Central memory CD8-positive, alpha-beta T cell (primary cell): ENCODE measurements at regions not wholly inside any gene's neighbourhood (a gene's known extent, or its start where the extent isn't known, plus 50 kb on each side); places are given as distances from the start of the nearest gene placed in this dataset.

ENCODE experiments used
- ATAC-seq: fragments of 150-1000 bp; cut with Tn5 transposase; replicated peaks from 2 replicates; pipeline ENCODE4 v1.10.0; 2022; ENCODE audit warnings: mild to moderate bottlenecking, moderate FRiP score, moderate number of reproducible peaks; ENCODE audit not compliant: poor library complexity, severe bottlenecking; ENCODE audit errors: extremely low read depth
- DNase-seq, 2 donors: peaks; one replicate each; pipeline ENCODE4 v3.0.0; 2021; ENCODE audit warnings: low spot score in 2 of 2
- H3K27ac Mint-ChIP-seq: one replicate; pipeline ENCODE4 v1.8.0; 2022; ENCODE audit warnings: low read depth, mild to moderate bottlenecking, moderate library complexity, mixed read lengths
- H3K27me3 Mint-ChIP-seq: one replicate; pipeline ENCODE4 v1.8.0; 2022; ENCODE audit warnings: mixed read lengths
- H3K36me3 Mint-ChIP-seq: one replicate; pipeline ENCODE4 v1.8.0; 2022; ENCODE audit warnings: mild to moderate bottlenecking, moderate library complexity, mixed read lengths; ENCODE audit not compliant: insufficient read depth
- H3K4me1 Mint-ChIP-seq: one replicate; pipeline ENCODE4 v1.8.0; 2022; ENCODE audit warnings: mixed read lengths
- H3K4me3 Mint-ChIP-seq: one replicate; pipeline ENCODE4 v1.8.0; 2022; ENCODE audit warnings: mild to moderate bottlenecking, moderate library complexity, mixed read lengths
- H3K9me3 Mint-ChIP-seq: one replicate; pipeline ENCODE4 v1.8.0; 2022; ENCODE audit warnings: mixed read lengths

DNA sequence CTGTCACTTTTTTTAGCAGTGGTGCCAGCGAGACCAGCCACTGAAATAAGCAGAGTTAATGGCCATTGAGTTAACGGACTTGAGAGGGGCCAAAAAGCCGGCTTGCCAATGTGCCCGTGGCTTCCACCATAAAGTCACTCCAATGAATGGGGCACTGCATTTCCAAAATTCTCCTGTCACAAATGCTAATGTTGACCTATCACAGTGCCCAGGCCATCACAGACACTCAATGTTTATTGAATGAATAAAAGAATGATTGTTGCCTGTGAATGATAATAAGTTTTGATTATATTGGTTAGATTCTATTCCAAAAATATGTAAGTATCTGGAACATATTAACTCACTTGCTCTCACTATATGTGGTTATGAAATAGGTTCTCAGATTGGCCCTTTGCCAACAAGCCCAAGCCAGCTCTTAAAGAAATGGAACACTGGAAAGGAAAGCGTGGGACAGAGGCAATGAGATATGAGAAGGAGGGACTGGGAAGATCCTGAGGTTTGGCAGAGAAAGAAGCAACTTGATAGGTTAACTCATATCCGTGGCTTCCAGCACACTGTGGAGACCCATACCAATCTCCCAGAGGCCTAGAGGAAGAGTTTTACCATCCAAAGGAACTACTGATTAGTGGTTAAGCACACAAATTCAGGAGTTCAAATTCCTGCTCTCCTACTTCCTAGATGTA, 108.7 kb downstream of the BTG1 start:
- peaks cover 5% of the 10 kb centered on the region for H3K9me3 Mint-ChIP-seq
- H3K4me1 Mint-ChIP-seq = peaks cover 73% of the 10 kb centered on the region
- DNase-seq = no peak
- H3K36me3 Mint-ChIP-seq = peaks cover 6% of the 10 kb centered on the region
- peak overlapping the region; percentile 94 for H3K27ac Mint-ChIP-seq
- no peak overlapping the region for H3K4me3 Mint-ChIP-seq
- no peak for ATAC-seq
- no peaks in the 10 kb centered on the region for H3K27me3 Mint-ChIP-seq

DNA sequence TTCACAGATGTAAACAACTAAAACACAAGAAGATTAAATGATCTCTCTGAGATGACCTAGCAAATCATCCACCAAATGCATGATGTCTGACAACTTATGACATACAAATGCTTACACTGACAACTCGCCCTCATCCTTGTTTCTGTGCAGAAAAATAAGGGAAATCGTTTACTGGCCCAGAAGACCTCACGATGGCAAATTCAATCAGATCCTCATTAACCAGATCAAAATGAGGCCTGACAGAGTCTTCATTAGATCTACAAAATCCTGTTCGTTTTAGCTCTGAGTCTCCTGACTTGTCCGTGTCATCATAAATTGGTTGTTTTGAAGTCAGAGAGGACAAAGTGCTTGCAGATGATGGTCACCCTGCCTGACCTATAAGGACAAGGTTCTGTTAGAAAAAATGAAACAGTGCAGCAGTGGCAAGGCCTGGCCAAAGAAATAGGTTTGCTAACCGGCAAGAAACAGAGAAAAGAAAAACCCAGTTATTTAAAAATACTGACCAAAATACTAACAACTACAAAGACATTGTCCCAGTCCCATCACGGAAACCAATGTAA, 109.5 kb downstream of the BTG1 start:
- Mint-ChIP-seq H3K36me3 (peaks cover 6% of the 10 kb centered on the region), H3K27me3 (no peaks in the 10 kb centered on the region), H3K27ac (peak overlapping the region; percentile 94), H3K4me1 (peaks cover 73% of the 10 kb centered on the region), H3K9me3 (peaks cover 5% of the 10 kb centered on the region), H3K4me3 (peak overlapping the region; percentile 81)
- DNase-seq (no peak), ATAC-seq (no peak)

- ATAC-seq (no peak), DNase-seq (no peak)
- peak overlapping the region; percentile 94 for H3K27ac Mint-ChIP-seq
- H3K9me3 Mint-ChIP-seq = peaks cover 5% of the 10 kb centered on the region
- H3K36me3 Mint-ChIP-seq = peaks cover 6% of the 10 kb centered on the region
- H3K27me3 Mint-ChIP-seq = no peaks in the 10 kb centered on the region
- H3K4me3 Mint-ChIP-seq = peak overlapping the region; percentile 81
- peaks cover 76% of the 10 kb centered on the region for H3K4me1 Mint-ChIP-seq
These were observed 110.2 kb downstream of the BTG1 start for GRCh38 chr12:92035477-92035876.

DNA sequence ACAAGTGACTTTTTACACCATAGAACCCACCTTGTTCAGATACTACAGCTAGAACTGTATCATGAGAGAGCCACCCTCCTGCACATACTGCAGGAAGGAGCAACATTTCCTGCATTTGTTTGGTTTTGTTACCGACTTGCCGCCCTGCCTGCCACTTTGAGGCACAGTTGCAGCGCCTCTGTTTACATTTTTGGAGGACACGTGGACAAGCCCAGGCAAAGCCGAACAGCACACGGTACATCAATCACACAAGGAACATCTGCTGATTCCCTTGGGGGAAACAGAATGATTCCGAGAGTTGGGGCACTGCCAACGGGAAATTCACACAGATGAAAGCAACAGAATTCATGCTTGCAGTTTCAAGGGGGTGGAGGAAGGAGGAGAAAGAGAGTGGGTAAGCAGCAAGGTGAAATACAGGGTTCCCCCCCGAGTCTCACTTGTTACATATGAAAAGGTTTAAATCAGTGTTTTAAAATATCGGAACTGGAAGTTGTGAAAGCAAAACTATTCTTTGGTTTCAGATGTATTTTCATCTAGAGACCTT, 110.7 kb downstream of the BTG1 start:
- Mint-ChIP-seq H3K27ac (peak overlapping the region; percentile 94), H3K4me1 (peaks cover 81% of the 10 kb centered on the region), H3K27me3 (no peaks in the 10 kb centered on the region), H3K36me3 (peaks cover 6% of the 10 kb centered on the region), H3K9me3 (peaks cover 5% of the 10 kb centered on the region), H3K4me3 (peak overlapping the region; percentile 81)
- DNase-seq (peak; percentile 18 to 28), ATAC-seq (peak; percentile 42)

DNA sequence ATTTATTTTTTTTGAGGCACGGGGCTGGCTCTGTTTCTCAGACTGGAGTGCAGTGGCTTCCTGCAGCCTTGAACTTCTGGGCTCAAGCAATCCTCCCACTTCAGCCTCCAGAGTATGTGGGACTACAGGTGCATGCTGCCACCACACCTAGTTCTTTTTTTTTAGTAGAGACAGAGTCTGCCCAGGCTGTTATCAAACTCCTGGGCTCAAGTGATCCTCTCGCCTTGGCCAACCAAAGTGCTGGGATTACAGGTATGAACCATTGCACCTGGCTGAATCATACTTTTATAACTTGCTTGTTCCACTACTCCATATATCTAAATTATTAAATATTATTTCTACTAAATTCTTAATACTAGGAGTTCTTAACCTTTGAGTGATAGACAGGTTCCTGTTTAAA, 111.6 kb downstream of the BTG1 start:
- Mint-ChIP-seq H3K9me3 (peaks cover 5% of the 10 kb centered on the region), H3K4me1 (peaks cover 90% of the 10 kb centered on the region), H3K27ac (peak overlapping the region; percentile 94), H3K4me3 (no peak overlapping the region), H3K36me3 (peaks cover 6% of the 10 kb centered on the region), H3K27me3 (no peaks in the 10 kb centered on the region)
- DNase-seq = no peak
- ATAC-seq = no peak

- ATAC-seq = no peak
- no peak overlapping the region for H3K4me3 Mint-ChIP-seq
- peaks cover 8% of the 10 kb centered on the region for H3K9me3 Mint-ChIP-seq
- H3K27ac Mint-ChIP-seq = peak overlapping the region; percentile 94
- no peaks in the 10 kb centered on the region for H3K27me3 Mint-ChIP-seq
- no peak for DNase-seq
- H3K36me3 Mint-ChIP-seq = peaks cover 6% of the 10 kb centered on the region
- peaks cover 92% of the 10 kb centered on the region for H3K4me1 Mint-ChIP-seq
These were observed 112.7 kb downstream of the BTG1 start for GRCh38 chr12:92032965-92033364.

DNA sequence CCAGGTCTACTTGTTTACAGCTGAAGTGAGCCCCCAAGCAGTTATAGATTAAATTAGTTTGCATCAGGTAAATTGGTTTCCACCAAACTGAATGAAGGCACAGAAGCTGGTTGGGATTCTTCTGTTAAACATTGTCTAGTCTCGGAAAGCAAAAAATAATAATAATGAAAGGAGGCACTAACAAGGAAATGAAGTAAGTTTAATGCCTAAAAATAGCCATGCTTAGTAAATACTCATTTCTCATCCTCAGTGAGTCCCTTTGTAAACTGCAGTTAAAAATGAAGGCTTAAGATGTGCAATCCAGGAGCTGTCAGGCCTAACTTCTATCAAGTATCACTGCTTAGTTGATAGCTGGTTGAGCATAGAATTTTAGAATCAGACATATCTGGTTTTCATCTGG, 113.5 kb downstream of the BTG1 start:
- no peak for ATAC-seq
- Mint-ChIP-seq H3K27ac (peak overlapping the region; percentile 94), H3K27me3 (no peaks in the 10 kb centered on the region), H3K4me3 (no peak overlapping the region), H3K36me3 (peaks cover 6% of the 10 kb centered on the region), H3K4me1 (peaks cover 92% of the 10 kb centered on the region), H3K9me3 (peaks cover 8% of the 10 kb centered on the region)
- DNase-seq = no peak

- Mint-ChIP-seq H3K27me3 (no peaks in the 10 kb centered on the region), H3K27ac (peak overlapping the region; percentile 94), H3K4me1 (peaks cover 82% of the 10 kb centered on the region), H3K4me3 (peak overlapping the region; percentile 70), H3K9me3 (peaks cover 8% of the 10 kb centered on the region), H3K36me3 (peaks cover 3% of the 10 kb centered on the region)
- DNase-seq (peak; percentile 34 to 68), ATAC-seq (peak; percentile 95)
These were observed 115.0 kb downstream of the BTG1 start for GRCh38 chr12:92030618-92031017.

GRCh38 chr12:92029902-92030586, 115.6 kb downstream of the BTG1 start:
- peaks cover 8% of the 10 kb centered on the region for H3K9me3 Mint-ChIP-seq
- H3K36me3 Mint-ChIP-seq = peaks cover 3% of the 10 kb centered on the region
- peaks cover 76% of the 10 kb centered on the region for H3K4me1 Mint-ChIP-seq
- ATAC-seq (peak; percentile 1), DNase-seq (no peak)
- peak overlapping the region; percentile 70 for H3K4me3 Mint-ChIP-seq
- H3K27me3 Mint-ChIP-seq = no peaks in the 10 kb centered on the region
- peak overlapping the region; percentile 94 for H3K27ac Mint-ChIP-seq

DNA sequence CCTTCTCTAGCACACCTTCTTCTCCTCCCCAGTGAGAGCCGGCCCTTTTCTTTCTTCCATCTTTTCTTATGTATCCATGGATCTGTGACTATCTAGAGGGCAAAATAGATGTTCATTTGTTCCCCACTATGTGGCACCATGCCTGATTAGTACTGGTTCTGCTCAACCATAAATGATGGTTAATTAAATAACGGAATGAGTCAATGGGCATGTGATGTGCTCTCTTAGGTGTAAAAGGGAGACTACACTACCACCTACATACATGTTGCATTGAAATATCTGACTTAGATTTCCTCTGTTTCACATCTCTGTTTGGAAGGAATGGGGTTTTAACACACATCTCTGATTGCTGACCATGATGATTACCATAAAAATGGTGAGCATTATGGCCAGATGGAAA, 116.5 kb downstream of the BTG1 start:
- Mint-ChIP-seq H3K9me3 (peaks cover 8% of the 10 kb centered on the region), H3K27ac (peak overlapping the region; percentile 94), H3K4me1 (peaks cover 69% of the 10 kb centered on the region), H3K36me3 (peaks cover 3% of the 10 kb centered on the region), H3K4me3 (peak overlapping the region; percentile 70), H3K27me3 (no peaks in the 10 kb centered on the region)
- ATAC-seq = no peak
- no peak for DNase-seq

DNA sequence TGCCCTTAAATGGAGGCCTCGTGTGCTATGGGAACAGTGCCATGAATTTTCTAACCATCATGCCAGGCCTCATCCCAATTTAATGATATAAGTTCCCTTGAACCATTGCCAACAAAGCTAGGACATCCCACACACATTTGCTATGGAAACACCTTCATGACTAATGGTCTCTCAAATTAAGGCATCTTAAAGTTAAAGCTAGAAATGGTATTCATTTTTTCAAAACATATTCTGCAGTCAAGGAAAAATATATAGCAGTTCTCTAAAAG, 117.3 kb downstream of the BTG1 start:
- no peak overlapping the region for H3K4me3 Mint-ChIP-seq
- H3K27me3 Mint-ChIP-seq = no peaks in the 10 kb centered on the region
- H3K9me3 Mint-ChIP-seq = peaks cover 8% of the 10 kb centered on the region
- peaks cover 64% of the 10 kb centered on the region for H3K4me1 Mint-ChIP-seq
- DNase-seq (no peak), ATAC-seq (no peak)
- peak overlapping the region; percentile 94 for H3K27ac Mint-ChIP-seq
- peaks cover 1% of the 10 kb centered on the region for H3K36me3 Mint-ChIP-seq

GRCh38 chr12:92027701-92028440, 117.8 kb downstream of the BTG1 start:
- no peak for ATAC-seq
- Mint-ChIP-seq H3K36me3 (peaks cover under 1% of the 10 kb centered on the region), H3K9me3 (peaks cover 6% of the 10 kb centered on the region), H3K27me3 (no peaks in the 10 kb centered on the region), H3K4me1 (peaks cover 61% of the 10 kb centered on the region), H3K27ac (peak overlapping the region; percentile 94), H3K4me3 (no peak overlapping the region)
- DNase-seq = no peak
